MM.1S (cell line): ENCODE measurements at regions not wholly inside any gene's neighbourhood (a gene's known extent, or its start where the extent isn't known, plus 50 kb on each side); places are given as distances from the start of the nearest gene placed in this dataset.

Source experiments
- EZH2 ChIP-seq: fragments of 300-600 bp; sonication (generic); optimal IDR thresholded peaks from 2 replicates; pipeline ENCODE3; 2017; ENCODE audit warnings: low read depth, mild to moderate bottlenecking, antibody characterized with exemption, low read length, mixed read lengths
- TF ChIP-seq, protein P1 (sequence below): fragments of 300-600 bp; sonication (generic); IDR thresholded peaks from 2 replicates; pipeline ENCODE4 v1.5.1; 2016; ENCODE audit warnings: antibody characterized with exemption, low read length, mixed read lengths

DNA sequence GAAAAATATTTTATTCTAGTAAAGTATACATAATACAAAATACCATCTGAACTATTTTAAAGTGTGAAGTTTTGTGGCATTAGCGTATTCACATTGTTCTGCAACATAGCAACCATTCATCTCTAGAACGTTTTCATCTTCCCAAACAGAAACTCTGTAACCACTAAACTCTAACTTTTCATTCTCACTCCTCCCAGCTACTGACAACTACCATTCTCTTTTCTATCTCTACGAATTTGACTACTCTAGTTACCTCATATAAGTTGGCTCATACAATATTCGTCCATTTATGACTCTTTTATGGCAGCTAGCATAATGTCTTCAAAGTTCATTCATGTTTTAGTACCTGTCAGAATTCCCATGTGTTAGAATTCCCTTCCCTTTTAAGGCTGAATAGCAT is 150.5 kb upstream of the MIR17HG start:
- TF ChIP-seq, protein P1, sequence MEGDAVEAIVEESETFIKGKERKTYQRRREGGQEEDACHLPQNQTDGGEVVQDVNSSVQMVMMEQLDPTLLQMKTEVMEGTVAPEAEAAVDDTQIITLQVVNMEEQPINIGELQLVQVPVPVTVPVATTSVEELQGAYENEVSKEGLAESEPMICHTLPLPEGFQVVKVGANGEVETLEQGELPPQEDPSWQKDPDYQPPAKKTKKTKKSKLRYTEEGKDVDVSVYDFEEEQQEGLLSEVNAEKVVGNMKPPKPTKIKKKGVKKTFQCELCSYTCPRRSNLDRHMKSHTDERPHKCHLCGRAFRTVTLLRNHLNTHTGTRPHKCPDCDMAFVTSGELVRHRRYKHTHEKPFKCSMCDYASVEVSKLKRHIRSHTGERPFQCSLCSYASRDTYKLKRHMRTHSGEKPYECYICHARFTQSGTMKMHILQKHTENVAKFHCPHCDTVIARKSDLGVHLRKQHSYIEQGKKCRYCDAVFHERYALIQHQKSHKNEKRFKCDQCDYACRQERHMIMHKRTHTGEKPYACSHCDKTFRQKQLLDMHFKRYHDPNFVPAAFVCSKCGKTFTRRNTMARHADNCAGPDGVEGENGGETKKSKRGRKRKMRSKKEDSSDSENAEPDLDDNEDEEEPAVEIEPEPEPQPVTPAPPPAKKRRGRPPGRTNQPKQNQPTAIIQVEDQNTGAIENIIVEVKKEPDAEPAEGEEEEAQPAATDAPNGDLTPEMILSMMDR = no peak
- TF ChIP-seq EZH2 = no peak
